RWPE2 (cell line): ENCODE measurements at regions not wholly inside any gene's neighbourhood (a gene's known extent, or its start where the extent isn't known, plus 50 kb on each side); places are given as distances from the start of the nearest gene placed in this dataset.

ENCODE experiments used
- ATAC-seq: fragments of 200-7000 bp; cut with Tn5 transposase; 3 replicates; pipeline ENCODE4 v1.9.1; 2021; ENCODE audit warnings: low read depth
- DNase-seq: peaks from one replicate; pipeline ENCODE4 v3.0.0-alpha.2; 2020; ENCODE audit warnings: low spot score
- H3K27ac ChIP-seq: fragments of 450-650 bp; 2 replicates; pipeline ENCODE4 v1.5.1; 2017; ENCODE audit warnings: mild to moderate bottlenecking; ENCODE audit not compliant: poor library complexity, severe bottlenecking
- H3K27me3 ChIP-seq: fragments of 250-450 bp; sonication (Bioruptor Pico); 2 replicates; pipeline ENCODE4 v1.5.1; 2021; ENCODE audit warnings: mild to moderate bottlenecking, moderate library complexity; ENCODE audit not compliant: insufficient read depth, poor library complexity, severe bottlenecking
- H3K36me3 ChIP-seq: fragments of 250-450 bp; sonication (Bioruptor Pico); 2 replicates; pipeline ENCODE4 v1.5.1; 2020; ENCODE audit warnings: low read depth, mild to moderate bottlenecking, moderate library complexity
- H3K4me1 ChIP-seq: fragments of 250-450 bp; sonication (Bioruptor Pico); 2 replicates; pipeline ENCODE4 v1.5.1; 2021; ENCODE audit warnings: mild to moderate bottlenecking, moderate library complexity; ENCODE audit not compliant: insufficient read depth, poor library complexity, severe bottlenecking
- H3K4me3 ChIP-seq: fragments of 250-450 bp; sonication (Bioruptor Pico); 2 replicates; pipeline ENCODE4 v1.5.1; 2021; ENCODE audit warnings: mild to moderate bottlenecking, moderate library complexity; ENCODE audit not compliant: severe bottlenecking
- H3K9me3 ChIP-seq: fragments of 250-450 bp; sonication (Bioruptor Pico); 2 replicates; pipeline ENCODE4 v1.5.1; 2021; ENCODE audit warnings: mild to moderate bottlenecking, moderate library complexity; ENCODE audit not compliant: severe bottlenecking
- TF ChIP-seq, protein P1 (sequence below): fragments of 450-650 bp; IDR thresholded peaks from one replicate; pipeline ENCODE4 v1.5.1; 2017; ENCODE audit warnings: mild to moderate bottlenecking, moderate library complexity; ENCODE audit not compliant: poor library complexity, severe bottlenecking

- TF ChIP-seq, protein P1, sequence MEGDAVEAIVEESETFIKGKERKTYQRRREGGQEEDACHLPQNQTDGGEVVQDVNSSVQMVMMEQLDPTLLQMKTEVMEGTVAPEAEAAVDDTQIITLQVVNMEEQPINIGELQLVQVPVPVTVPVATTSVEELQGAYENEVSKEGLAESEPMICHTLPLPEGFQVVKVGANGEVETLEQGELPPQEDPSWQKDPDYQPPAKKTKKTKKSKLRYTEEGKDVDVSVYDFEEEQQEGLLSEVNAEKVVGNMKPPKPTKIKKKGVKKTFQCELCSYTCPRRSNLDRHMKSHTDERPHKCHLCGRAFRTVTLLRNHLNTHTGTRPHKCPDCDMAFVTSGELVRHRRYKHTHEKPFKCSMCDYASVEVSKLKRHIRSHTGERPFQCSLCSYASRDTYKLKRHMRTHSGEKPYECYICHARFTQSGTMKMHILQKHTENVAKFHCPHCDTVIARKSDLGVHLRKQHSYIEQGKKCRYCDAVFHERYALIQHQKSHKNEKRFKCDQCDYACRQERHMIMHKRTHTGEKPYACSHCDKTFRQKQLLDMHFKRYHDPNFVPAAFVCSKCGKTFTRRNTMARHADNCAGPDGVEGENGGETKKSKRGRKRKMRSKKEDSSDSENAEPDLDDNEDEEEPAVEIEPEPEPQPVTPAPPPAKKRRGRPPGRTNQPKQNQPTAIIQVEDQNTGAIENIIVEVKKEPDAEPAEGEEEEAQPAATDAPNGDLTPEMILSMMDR = no peak
- Histone ChIP-seq H3K9me3 (no peaks in the 10 kb centered on the region), H3K4me1 (no peaks in the 10 kb centered on the region), H3K27me3 (peaks cover 4% of the 10 kb centered on the region), H3K36me3 (no peaks in the 10 kb centered on the region), H3K4me3 (no peak overlapping the region), H3K27ac (no peak overlapping the region)
- ATAC-seq = no peak
- no peak for DNase-seq
Measured at GRCh38 chr7:113301983-113302382, 183.6 kb upstream of the SMIM30 start.

- no peaks in the 10 kb centered on the region for H3K36me3 ChIP-seq
- no peaks in the 10 kb centered on the region for H3K9me3 ChIP-seq
- no peak overlapping the region for H3K27ac ChIP-seq
- no peaks in the 10 kb centered on the region for H3K4me1 ChIP-seq
- no peak overlapping the region for H3K4me3 ChIP-seq
- DNase-seq (no peak), ATAC-seq (no peak)
- peaks cover 4% of the 10 kb centered on the region for H3K27me3 ChIP-seq
- TF ChIP-seq, protein P1 = no peak
Measured at GRCh38 chr7:113301141-113301540, 182.8 kb upstream of the SMIM30 start.

- Histone ChIP-seq H3K4me3 (no peak overlapping the region), H3K27me3 (peaks cover 1% of the 10 kb centered on the region), H3K36me3 (no peaks in the 10 kb centered on the region), H3K4me1 (no peaks in the 10 kb centered on the region), H3K27ac (no peak overlapping the region), H3K9me3 (no peaks in the 10 kb centered on the region)
- TF ChIP-seq, protein P1 = no peak
- no peak for DNase-seq
- no peak for ATAC-seq
Measured at GRCh38 chr7:113299748-113300147, 181.4 kb upstream of the SMIM30 start.

DNA sequence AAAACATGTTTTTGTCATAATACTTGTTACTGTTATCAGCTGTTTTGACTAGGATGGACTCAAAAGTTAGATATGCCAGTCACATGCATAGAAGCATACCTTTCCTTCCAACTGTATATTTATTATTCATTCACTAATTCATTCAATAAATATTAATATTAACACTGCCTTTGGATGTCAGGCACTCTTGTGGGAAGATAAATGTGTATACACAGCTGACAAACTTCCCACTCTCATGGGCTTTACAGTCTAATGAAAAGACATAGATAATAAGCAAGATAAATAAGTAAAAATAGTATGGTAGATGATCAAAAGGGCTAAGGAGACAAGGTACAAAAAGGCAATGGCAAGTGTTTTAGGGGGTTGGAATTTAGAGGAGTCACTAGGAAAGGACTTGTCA lies 180.1 kb upstream of the SMIM30 start:
- TF ChIP-seq, protein P1 = no peak
- no peaks in the 10 kb centered on the region for H3K27me3 ChIP-seq
- no peak for DNase-seq
- no peak overlapping the region for H3K27ac ChIP-seq
- H3K36me3 ChIP-seq = no peaks in the 10 kb centered on the region
- no peaks in the 10 kb centered on the region for H3K4me1 ChIP-seq
- no peak for ATAC-seq
- no peaks in the 10 kb centered on the region for H3K9me3 ChIP-seq
- no peak overlapping the region for H3K4me3 ChIP-seq

DNA sequence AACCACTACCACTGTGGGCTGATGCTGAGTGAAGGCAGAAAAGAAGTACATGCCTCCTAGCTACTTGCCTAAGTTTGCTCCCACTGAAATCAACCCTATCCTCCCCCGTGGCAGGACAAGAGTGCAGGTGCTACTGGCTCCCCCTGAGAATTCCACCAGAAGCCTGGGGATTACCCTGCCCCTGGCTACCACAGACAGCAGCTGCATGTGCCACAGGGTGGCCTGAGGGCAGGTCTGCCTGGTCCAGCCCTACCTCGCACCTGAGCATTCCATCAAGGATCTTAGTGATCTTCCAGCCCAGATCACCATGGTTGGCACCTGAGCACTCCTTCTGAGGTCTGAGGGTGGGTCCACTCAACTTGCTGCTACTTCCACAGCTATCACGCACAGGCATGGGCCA lies 176.4 kb upstream of the SMIM30 start:
- Histone ChIP-seq H3K4me3 (no peak overlapping the region), H3K4me1 (no peaks in the 10 kb centered on the region), H3K36me3 (no peaks in the 10 kb centered on the region), H3K27ac (no peak overlapping the region), H3K9me3 (no peaks in the 10 kb centered on the region), H3K27me3 (no peaks in the 10 kb centered on the region)
- TF ChIP-seq, protein P1 = no peak
- DNase-seq (no peak), ATAC-seq (no peak)
